Fibroblast of lung (primary cell): ENCODE measurements at regions not wholly inside any gene's neighbourhood (a gene's known extent, or its start where the extent isn't known, plus 50 kb on each side); places are given as distances from the start of the nearest gene placed in this dataset.

ENCODE experiments used
- CTCF ChIP-seq, 2 donors: IDR thresholded peaks in 1 of 2; conservative IDR thresholded peaks in 1 of 2; 1 replicate in 1 of 2; 2 replicates in 1 of 2; pipeline ENCODE4 v1.5.1; 2011 to 2012; ENCODE audit warnings: low read length in 2 of 2, control low read depth in 1 of 2, inconsistent platforms in 1 of 2, low read depth in 1 of 2, mild to moderate bottlenecking in 1 of 2
- EZH2 ChIP-seq: IDR thresholded peaks from 2 replicates; pipeline ENCODE4 v1.5.1; 2012; ENCODE audit warnings: low read length, control low read depth, mild to moderate bottlenecking; ENCODE audit errors: missing control alignments

GRCh38 chr10:63752318-63752717, 231.1 kb downstream of the REEP3 start:
- no peak for TF ChIP-seq CTCF (conservative IDR thresholded peaks at IDR 0.05 in 1 of 2, IDR thresholded peaks at IDR 0.05 in 1 of 2; ENCODE audit: low read depth in 1 of 2, low read length in 2 of 2)
- no peak for TF ChIP-seq EZH2
